SK-N-SH treated with all-trans-retinoic acid at 6 μM for 48 hours (cell line): ENCODE measurements at regions not wholly inside any gene's neighbourhood (a gene's known extent, or its start where the extent isn't known, plus 50 kb on each side); places are given as distances from the start of the nearest gene placed in this dataset.

ENCODE experiments used
- ATAC-seq: fragments of 200-7000 bp; cut with Tn5 transposase; 3 replicates; pipeline ENCODE4 v1.9.1; 2020; ENCODE audit warnings: mild to moderate bottlenecking, moderate library complexity
- ARNTL ChIP-seq: fragments of 450-650 bp; formaldehyde crosslinking; IDR thresholded peaks from 2 replicates; pipeline ENCODE4 v1.5.0; 2020; ENCODE audit warnings: low read depth, mild to moderate bottlenecking, moderate library complexity, borderline replicate concordance
- BACH2 ChIP-seq: fragments of 250-450 bp; sonication (Bioruptor Pico); IDR thresholded peaks from 2 replicates; pipeline ENCODE4 v1.9.0; 2021; ENCODE audit warnings: mild to moderate bottlenecking, borderline replicate concordance
- CREB5 ChIP-seq: fragments of 250-450 bp; sonication (Bioruptor Pico); IDR thresholded peaks from 2 replicates; pipeline ENCODE4 v1.5.1; 2020; ENCODE audit warnings: low read depth, mild to moderate bottlenecking, moderate library complexity
- CSRNP3 ChIP-seq: fragments of 250-450 bp; sonication (Bioruptor Pico); IDR thresholded peaks from 2 replicates; pipeline ENCODE4 v1.5.1; 2021; ENCODE audit warnings: mild to moderate bottlenecking, moderate library complexity
- GLIS3 ChIP-seq: fragments of 250-450 bp; sonication (Bioruptor Pico); IDR thresholded peaks from 2 replicates; pipeline ENCODE4 v1.5.0; 2020; ENCODE audit warnings: mild to moderate bottlenecking, moderate library complexity
- ISL1 ChIP-seq: fragments of 250-450 bp; sonication (Bioruptor Pico); IDR thresholded peaks from 2 replicates; pipeline ENCODE4 v2.1.2; 2022; ENCODE audit warnings: mild to moderate bottlenecking, moderate library complexity
- OSR1 ChIP-seq: fragments of 250-450 bp; sonication (Bioruptor Pico); IDR thresholded peaks from 2 replicates; pipeline ENCODE4 v1.8.0; 2022; ENCODE audit warnings: moderate library complexity, mild to moderate bottlenecking, inconsistent platforms
- PATZ1 ChIP-seq: fragments of 250-450 bp; sonication (Bioruptor Pico); IDR thresholded peaks from 2 replicates; pipeline ENCODE4 v1.8.0; 2020; ENCODE audit warnings: mild to moderate bottlenecking, moderate library complexity, borderline replicate concordance
- POU6F1 ChIP-seq: fragments of 250-450 bp; sonication (Bioruptor Pico); IDR thresholded peaks from 2 replicates; pipeline ENCODE4 v1.8.0; 2021; ENCODE audit warnings: low read depth, mild to moderate bottlenecking, moderate library complexity, borderline replicate concordance
- PPARA ChIP-seq: fragments of 250-450 bp; sonication (Bioruptor Pico); IDR thresholded peaks from 2 replicates; pipeline ENCODE4 v1.5.0; 2020; ENCODE audit warnings: mild to moderate bottlenecking, borderline replicate concordance
- RARB ChIP-seq: fragments of 250-450 bp; sonication (Bioruptor Pico); IDR thresholded peaks from 2 replicates; pipeline ENCODE4 v1.8.0; 2021; ENCODE audit warnings: mild to moderate bottlenecking, moderate library complexity
- TCF4 ChIP-seq: fragments of 250-450 bp; sonication (Bioruptor Pico); IDR thresholded peaks from 2 replicates; pipeline ENCODE4 v1.8.0; 2021; ENCODE audit warnings: mild to moderate bottlenecking, moderate library complexity, borderline replicate concordance
- TOX ChIP-seq: fragments of 250-450 bp; sonication (Bioruptor Pico); IDR thresholded peaks from 2 replicates; pipeline ENCODE4 v1.8.0; 2021; ENCODE audit warnings: mild to moderate bottlenecking, moderate library complexity, borderline replicate concordance
- TSHZ2 ChIP-seq: fragments of 250-450 bp; sonication (Bioruptor Pico); IDR thresholded peaks from 2 replicates; pipeline ENCODE4 v1.5.0; 2020; ENCODE audit warnings: mild to moderate bottlenecking, moderate library complexity
- ZC3H10 ChIP-seq: fragments of 250-450 bp; sonication (Bioruptor Pico); IDR thresholded peaks from 2 replicates; pipeline ENCODE4 v1.5.1; 2021; ENCODE audit warnings: mild to moderate bottlenecking, moderate library complexity
- ZFP3 ChIP-seq: fragments of 250-450 bp; sonication (Bioruptor Pico); IDR thresholded peaks from 2 replicates; pipeline ENCODE4 v1.5.0; 2020; ENCODE audit warnings: mild to moderate bottlenecking, moderate library complexity
- ZFP30 ChIP-seq: fragments of 450-650 bp; formaldehyde crosslinking; IDR thresholded peaks from 2 replicates; pipeline ENCODE4 v1.5.0; 2022; ENCODE audit warnings: mild to moderate bottlenecking, moderate library complexity
- ZNF565 ChIP-seq: fragments of 450-650 bp; formaldehyde crosslinking; conservative IDR thresholded peaks from 2 replicates; pipeline ENCODE4 v1.5.0; 2020; ENCODE audit warnings: low read depth, mild to moderate bottlenecking, moderate library complexity
- ZNF8 ChIP-seq: fragments of 450-650 bp; formaldehyde crosslinking; IDR thresholded peaks from 2 replicates; pipeline ENCODE4 v1.5.0; 2020; ENCODE audit warnings: mild to moderate bottlenecking, moderate library complexity

- no peak for TF ChIP-seq ISL1 (CRISPR knock-in tag)
- TF ChIP-seq TSHZ2, result no peak
- no peak for TF ChIP-seq CREB5 (CRISPR knock-in tag)
- TF ChIP-seq ZFP3 (CRISPR knock-in tag), result no peak
- no peak for TF ChIP-seq POU6F1 (CRISPR knock-in tag)
- TF ChIP-seq OSR1 (CRISPR knock-in tag), result no peak
- no peak for TF ChIP-seq ARNTL (CRISPR knock-in tag)
- TF ChIP-seq ZNF565 (CRISPR knock-in tag), result no peak
- TF ChIP-seq CSRNP3 (CRISPR knock-in tag), result no peak
- no peak for TF ChIP-seq PPARA (CRISPR knock-in tag)
- no peak for TF ChIP-seq BACH2
- no peak for ATAC-seq
Observed at GRCh38 chr10:106498675-106499074, 665.8 kb downstream of the SORCS1 start.

GRCh38 chr10:106495931-106496330 is 668.6 kb downstream of the SORCS1 start:
- TF ChIP-seq RARB (CRISPR knock-in tag) (no peak), PPARA (CRISPR knock-in tag) (no peak), TOX (CRISPR knock-in tag) (no peak), ZFP3 (CRISPR knock-in tag) (no peak), OSR1 (CRISPR knock-in tag) (no peak), TCF4 (CRISPR knock-in tag) (no peak), CREB5 (CRISPR knock-in tag) (no peak), TSHZ2 (no peak), BACH2 (no peak), ZC3H10 (CRISPR knock-in tag) (no peak), PATZ1 (no peak), ZNF8 (CRISPR knock-in tag) (no peak), CSRNP3 (CRISPR knock-in tag) (no peak), GLIS3 (CRISPR knock-in tag) (no peak), ZFP30 (CRISPR knock-in tag) (no peak)
- ATAC-seq, result no peak
